Fibroblast of lung (primary cell): ENCODE measurements at regions not wholly inside any gene's neighbourhood (a gene's known extent, or its start where the extent isn't known, plus 50 kb on each side); places are given as distances from the start of the nearest gene placed in this dataset.

Source experiments
- CTCF ChIP-seq, 2 donors: IDR thresholded peaks in 1 of 2; conservative IDR thresholded peaks in 1 of 2; 1 replicate in 1 of 2; 2 replicates in 1 of 2; pipeline ENCODE4 v1.5.1; 2011 to 2012; ENCODE audit warnings: low read length in 2 of 2, control low read depth in 1 of 2, inconsistent platforms in 1 of 2, low read depth in 1 of 2, mild to moderate bottlenecking in 1 of 2
- EZH2 ChIP-seq: IDR thresholded peaks from 2 replicates; pipeline ENCODE4 v1.5.1; 2012; ENCODE audit warnings: low read length, control low read depth, mild to moderate bottlenecking; ENCODE audit errors: missing control alignments

- TF ChIP-seq CTCF (conservative IDR thresholded peaks at IDR 0.05 in 1 of 2, IDR thresholded peaks at IDR 0.05 in 1 of 2; ENCODE audit: low read depth in 1 of 2, low read length in 2 of 2) = no peak
- no peak for TF ChIP-seq EZH2
Measured at GRCh38 chr14:38111046-38111445, 96.7 kb upstream of the SSTR1 start.
